ENCODE measurements at regions not wholly inside any gene's neighbourhood (a gene's known extent, or its start where the extent isn't known, plus 50 kb on each side); places are given as distances from the start of the nearest gene placed in this dataset.

GRCh38 chr5:68421485-68422220 is 206.1 kb downstream of the PIK3R1 start:
- intact Hi-C loops (cut with DNase I): no loop called here
- Histone ChIP-seq H3K36me3 (ENCODE audit: insufficient read depth in 1 of 2, low read depth in 1 of 2) (no peaks in the 10 kb centered on the region), H3K27ac (no peak overlapping the region), H3K4me1 (peaks cover 10% of the 10 kb centered on the region), H3K9me3 (no peaks in the 10 kb centered on the region), H3K4me3 (no peak overlapping the region), H3K27me3 (ENCODE audit: insufficient read depth in 3 of 3, low read length in 2 of 3) (no peaks in the 10 kb centered on the region)
- ATAC-seq (no peak), DNase-seq (no peak)
- TF ChIP-seq, protein P1, sequence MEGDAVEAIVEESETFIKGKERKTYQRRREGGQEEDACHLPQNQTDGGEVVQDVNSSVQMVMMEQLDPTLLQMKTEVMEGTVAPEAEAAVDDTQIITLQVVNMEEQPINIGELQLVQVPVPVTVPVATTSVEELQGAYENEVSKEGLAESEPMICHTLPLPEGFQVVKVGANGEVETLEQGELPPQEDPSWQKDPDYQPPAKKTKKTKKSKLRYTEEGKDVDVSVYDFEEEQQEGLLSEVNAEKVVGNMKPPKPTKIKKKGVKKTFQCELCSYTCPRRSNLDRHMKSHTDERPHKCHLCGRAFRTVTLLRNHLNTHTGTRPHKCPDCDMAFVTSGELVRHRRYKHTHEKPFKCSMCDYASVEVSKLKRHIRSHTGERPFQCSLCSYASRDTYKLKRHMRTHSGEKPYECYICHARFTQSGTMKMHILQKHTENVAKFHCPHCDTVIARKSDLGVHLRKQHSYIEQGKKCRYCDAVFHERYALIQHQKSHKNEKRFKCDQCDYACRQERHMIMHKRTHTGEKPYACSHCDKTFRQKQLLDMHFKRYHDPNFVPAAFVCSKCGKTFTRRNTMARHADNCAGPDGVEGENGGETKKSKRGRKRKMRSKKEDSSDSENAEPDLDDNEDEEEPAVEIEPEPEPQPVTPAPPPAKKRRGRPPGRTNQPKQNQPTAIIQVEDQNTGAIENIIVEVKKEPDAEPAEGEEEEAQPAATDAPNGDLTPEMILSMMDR (IDR thresholded peaks at IDR 0.05): no peak
- WGBS, 3 donors: 95 to 97% (median 96%) methylated on average over 9 of the region's 9 CpGs

DNA sequence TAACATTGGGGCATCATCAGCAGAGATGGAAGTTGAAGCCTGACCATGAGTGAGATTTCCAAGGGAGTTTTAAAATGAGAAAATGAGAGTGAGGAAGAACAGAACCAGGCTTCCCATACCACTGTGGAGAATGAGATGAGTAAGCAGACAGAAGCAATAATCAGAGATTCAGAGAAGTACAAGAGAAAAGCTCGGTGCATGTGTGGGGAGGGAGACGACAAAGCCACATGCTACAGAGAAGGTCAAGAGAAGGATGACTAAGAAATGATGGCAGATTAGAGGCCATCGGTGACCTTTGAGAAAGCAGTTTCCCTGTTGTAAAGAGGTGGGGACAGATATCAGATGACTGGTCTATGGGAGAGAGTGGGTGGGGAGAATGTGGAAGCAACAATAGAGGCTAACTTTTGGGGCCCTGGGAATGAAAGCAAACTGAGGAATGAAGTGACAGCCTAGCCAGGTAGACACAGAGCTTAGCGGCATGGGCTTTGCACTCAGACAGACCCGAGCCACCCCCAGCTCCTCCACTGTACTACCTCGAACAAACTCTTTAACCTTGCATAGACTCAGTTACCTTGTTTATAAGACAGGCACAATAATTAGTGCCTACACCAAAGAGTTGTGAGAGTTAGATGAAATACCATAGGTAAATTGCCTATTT is 207.7 kb downstream of the PIK3R1 start:
- Histone ChIP-seq H3K4me1 (peaks cover 10% of the 10 kb centered on the region), H3K27me3 (ENCODE audit: insufficient read depth in 3 of 3, low read length in 2 of 3) (no peaks in the 10 kb centered on the region), H3K36me3 (ENCODE audit: insufficient read depth in 1 of 2, low read depth in 1 of 2) (no peaks in the 10 kb centered on the region), H3K27ac (no peak overlapping the region), H3K9me3 (no peaks in the 10 kb centered on the region), H3K4me3 (no peak overlapping the region)
- DNase-seq: no peak
- no peak for ATAC-seq
- WGBS, 3 donors: 93 to 95% (median 94%) methylated on average over 6 of the region's 6 CpGs
- intact Hi-C loops (cut with DNase I): no loop called here
- TF ChIP-seq, protein P1 (IDR thresholded peaks at IDR 0.05): no peak

DNA sequence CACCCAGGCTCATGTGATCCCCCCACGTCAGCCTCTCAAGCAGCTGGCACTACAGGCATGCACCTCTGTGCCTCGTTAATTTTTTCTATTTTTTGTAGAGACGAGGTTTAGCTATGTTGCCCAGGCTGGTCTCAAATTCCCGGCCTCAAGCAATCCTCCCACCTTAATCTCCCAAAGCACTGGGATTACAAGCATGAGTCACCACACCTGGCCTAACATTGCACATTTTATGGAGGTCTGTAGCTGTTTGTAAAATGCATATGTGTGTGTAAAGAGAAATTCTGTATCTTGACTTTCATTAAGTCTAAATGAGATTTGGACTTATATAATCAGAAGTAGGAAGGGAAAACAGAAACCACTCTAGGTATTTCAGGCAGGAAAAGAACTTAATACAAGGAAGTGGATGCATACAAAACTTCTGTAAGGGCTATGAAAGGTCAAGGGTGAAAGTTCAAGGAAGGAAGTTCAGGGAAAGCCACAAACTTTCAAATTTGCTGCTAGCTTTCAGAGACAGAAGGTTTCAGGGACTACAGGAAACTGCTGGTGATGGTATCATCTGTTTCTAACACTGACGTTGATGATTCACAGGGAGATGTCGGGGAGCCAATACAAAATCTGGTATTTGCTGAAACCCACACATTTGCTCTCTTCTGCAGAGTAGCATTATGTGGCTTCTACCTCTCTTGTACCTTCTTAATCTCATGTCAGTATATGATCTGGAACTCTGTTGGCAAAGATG is 209.4 kb downstream of the PIK3R1 start:
- Histone ChIP-seq H3K27me3 (ENCODE audit: insufficient read depth in 3 of 3, low read length in 2 of 3) (no peaks in the 10 kb centered on the region), H3K9me3 (no peaks in the 10 kb centered on the region), H3K27ac (no peak overlapping the region), H3K36me3 (ENCODE audit: insufficient read depth in 1 of 2, low read depth in 1 of 2) (no peaks in the 10 kb centered on the region), H3K4me3 (no peak overlapping the region), H3K4me1 (peaks cover 3% of the 10 kb centered on the region)
- TF ChIP-seq, protein P1 (IDR thresholded peaks at IDR 0.05): no peak
- WGBS, 3 donors: 49 to 55% (median 49%) methylated on average over 6 of the region's 6 CpGs
- DNase-seq (no peak), ATAC-seq (no peak)
- intact Hi-C loops (cut with DNase I): no loop called here

DNA sequence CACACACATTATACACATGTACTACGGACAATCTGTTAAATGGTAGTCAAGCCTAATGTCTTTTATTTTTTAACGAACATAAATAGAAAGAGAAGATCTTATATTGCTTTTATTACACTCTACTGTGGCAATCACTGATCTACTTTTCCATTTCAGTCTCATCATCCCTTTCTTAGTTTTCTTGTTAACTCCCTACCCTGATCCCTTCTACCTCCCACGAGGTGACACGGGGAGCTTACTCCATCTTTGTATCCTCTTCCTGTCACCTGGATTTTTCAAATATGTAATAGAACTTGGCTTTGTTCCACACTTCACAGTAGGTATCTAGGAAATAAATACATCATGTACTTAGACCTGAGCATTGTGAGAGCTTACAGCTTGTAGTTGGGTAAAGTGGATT is 211.0 kb downstream of the PIK3R1 start:
- no peak overlapping the region for H3K27ac ChIP-seq
- no peaks in the 10 kb centered on the region for H3K36me3 ChIP-seq (ENCODE audit: insufficient read depth in 1 of 2, low read depth in 1 of 2)
- H3K4me1 ChIP-seq: peaks cover 3% of the 10 kb centered on the region
- H3K9me3 ChIP-seq: no peaks in the 10 kb centered on the region
- TF ChIP-seq, protein P1 (IDR thresholded peaks at IDR 0.05): no peak
- no peak for ATAC-seq
- H3K4me3 ChIP-seq: no peak overlapping the region
- intact Hi-C loops (cut with DNase I): no loop called here
- H3K27me3 ChIP-seq (ENCODE audit: insufficient read depth in 3 of 3, low read length in 2 of 3): no peaks in the 10 kb centered on the region
- WGBS, 3 donors: 80 to 86% (median 84%) methylated on average over 4 of the region's 4 CpGs
- DNase-seq: no peak
